ENCODE measurements at regions not wholly inside any gene's neighbourhood (a gene's known extent, or its start where the extent isn't known, plus 50 kb on each side); places are given as distances from the start of the nearest gene placed in this dataset.

DNA sequence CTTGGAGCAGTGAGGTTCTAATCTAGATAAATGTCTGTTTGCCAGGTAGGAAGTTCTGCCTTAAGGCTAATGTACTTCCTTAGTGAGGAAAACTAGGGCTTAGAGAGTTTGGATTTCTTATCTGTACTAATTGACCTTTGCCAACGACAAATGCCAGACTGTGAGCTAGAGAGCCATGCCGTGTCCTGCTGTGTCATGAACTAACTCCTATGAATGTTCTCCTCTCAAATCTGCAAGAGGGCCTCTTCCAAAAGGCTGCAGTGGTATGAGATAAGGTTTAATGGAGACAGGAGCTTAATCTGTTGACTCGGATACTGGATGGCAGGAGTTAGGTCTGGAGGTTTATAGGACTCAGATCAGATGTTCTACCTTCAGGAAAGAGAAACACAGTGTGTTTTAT, 524.9 kb downstream of the NTRK3 start:
- TF ChIP-seq, protein P1, sequence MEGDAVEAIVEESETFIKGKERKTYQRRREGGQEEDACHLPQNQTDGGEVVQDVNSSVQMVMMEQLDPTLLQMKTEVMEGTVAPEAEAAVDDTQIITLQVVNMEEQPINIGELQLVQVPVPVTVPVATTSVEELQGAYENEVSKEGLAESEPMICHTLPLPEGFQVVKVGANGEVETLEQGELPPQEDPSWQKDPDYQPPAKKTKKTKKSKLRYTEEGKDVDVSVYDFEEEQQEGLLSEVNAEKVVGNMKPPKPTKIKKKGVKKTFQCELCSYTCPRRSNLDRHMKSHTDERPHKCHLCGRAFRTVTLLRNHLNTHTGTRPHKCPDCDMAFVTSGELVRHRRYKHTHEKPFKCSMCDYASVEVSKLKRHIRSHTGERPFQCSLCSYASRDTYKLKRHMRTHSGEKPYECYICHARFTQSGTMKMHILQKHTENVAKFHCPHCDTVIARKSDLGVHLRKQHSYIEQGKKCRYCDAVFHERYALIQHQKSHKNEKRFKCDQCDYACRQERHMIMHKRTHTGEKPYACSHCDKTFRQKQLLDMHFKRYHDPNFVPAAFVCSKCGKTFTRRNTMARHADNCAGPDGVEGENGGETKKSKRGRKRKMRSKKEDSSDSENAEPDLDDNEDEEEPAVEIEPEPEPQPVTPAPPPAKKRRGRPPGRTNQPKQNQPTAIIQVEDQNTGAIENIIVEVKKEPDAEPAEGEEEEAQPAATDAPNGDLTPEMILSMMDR (IDR thresholded peaks at IDR 0.05), result no peak
- TF ChIP-seq POLR2A (IDR thresholded peaks at IDR 0.05), result no peak
- TF ChIP-seq POLR2AphosphoS5 (IDR thresholded peaks at IDR 0.05), result no peak
